DMS53 treated with DMSO at 0.1 percent for 48 hours (cell line): ENCODE measurements at regions not wholly inside any gene's neighbourhood (a gene's known extent, or its start where the extent isn't known, plus 50 kb on each side); places are given as distances from the start of the nearest gene placed in this dataset.
"Not testable (repeated sequence)": the region's sequence is repeated elsewhere in the genome, so short reads cannot be mapped to it uniquely, and the experiment has no call there.

Experiments used
- DNase-seq: peaks from one replicate; lab custom pipeline; 2025; ENCODE audit not compliant: unreplicated experiment; lab: John Stamatoyannopoulos, UW

GRCh38 chrX:89206558-89206957 is 459.5 kb downstream of the CPXCR1 start:
- not testable (repeated sequence) for DNase-seq

GRCh38 chrX:89214773-89215446 is 467.9 kb downstream of the CPXCR1 start:
- peak; percentile 8 for DNase-seq

GRCh38 chrX:89215447-89215787 is 468.4 kb downstream of the CPXCR1 start:
- DNase-seq = not testable (repeated sequence)
